ENCODE measurements at regions not wholly inside any gene's neighbourhood (a gene's known extent, or its start where the extent isn't known, plus 50 kb on each side); places are given as distances from the start of the nearest gene placed in this dataset.

DNA sequence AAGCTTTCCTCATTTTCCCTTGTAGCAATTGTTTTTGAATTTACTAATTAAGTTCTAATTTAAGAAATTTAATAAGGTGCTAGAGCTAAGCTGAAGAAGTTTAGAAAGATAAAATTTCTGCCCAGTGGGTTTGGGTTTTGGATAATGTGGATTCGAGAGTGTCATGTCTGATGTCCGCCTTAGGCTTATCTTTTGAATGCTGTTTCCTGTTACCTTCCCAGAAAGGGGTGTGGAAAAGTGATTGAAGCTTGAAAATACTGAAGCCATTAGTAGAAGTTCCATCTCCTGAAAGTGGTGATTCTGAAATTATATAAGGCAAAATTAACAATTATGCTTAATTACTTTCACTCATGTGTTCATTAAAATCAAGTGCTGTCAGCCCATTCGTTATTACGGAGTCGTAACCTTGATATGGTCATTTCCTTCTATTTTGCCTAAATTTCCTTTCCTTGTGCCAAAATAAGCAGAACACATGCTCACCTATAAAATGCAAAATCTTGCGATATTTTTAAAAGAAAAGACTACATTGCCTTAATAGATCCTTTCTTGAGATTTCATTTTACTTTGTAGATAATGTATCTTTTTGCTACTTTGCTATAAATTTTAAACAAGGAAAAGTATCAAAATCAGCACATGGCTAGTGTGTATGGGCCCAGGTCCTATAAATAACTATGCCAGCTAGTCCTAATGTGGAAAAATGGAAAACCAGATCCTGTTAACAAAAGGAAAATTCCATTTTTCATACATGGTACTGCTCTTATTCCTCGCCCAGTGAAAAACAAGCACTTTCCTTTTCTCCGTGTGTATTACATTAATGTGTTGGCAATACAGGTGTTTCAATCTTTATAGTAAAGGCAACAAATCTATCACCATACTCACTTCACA, 97.3 kb downstream of the ICOS start:
- H2AFZ ChIP-seq, result no peak overlapping the region
- Mint-ChIP-seq H3K27me3 (ENCODE audit: insufficient read depth, low read depth, poor library complexity) (no peaks in the 10 kb centered on the region), H3K36me3 (ENCODE audit: low read depth) (no peaks in the 10 kb centered on the region), H3K4me1 (no peaks in the 10 kb centered on the region), H3K9me3 (no peaks in the 10 kb centered on the region), H3K4me3 (no peak overlapping the region), H3K27ac (no peak overlapping the region)
- H3K4me2 ChIP-seq, result no peak overlapping the region
- H3K36me3 ChIP-seq (ENCODE audit: insufficient read depth), result no peaks in the 10 kb centered on the region
- no peaks in the 10 kb centered on the region for H3K79me2 ChIP-seq (replicated peaks; ENCODE audit: insufficient read depth)
- H3K27me3 ChIP-seq (ENCODE audit: insufficient read depth), result no peaks in the 10 kb centered on the region
- H4K20me1 ChIP-seq (replicated peaks; ENCODE audit: insufficient read depth), result no peaks in the 10 kb centered on the region
- no peaks in the 10 kb centered on the region for H3F3A ChIP-seq (replicated peaks; ENCODE audit: low read depth)
- H3K4me3 ChIP-seq, result no peak overlapping the region
- no peak overlapping the region for H3K27ac ChIP-seq (ENCODE audit: low read depth)
- no peaks in the 10 kb centered on the region for H3K4me1 ChIP-seq (ENCODE audit: insufficient read depth)
- DNase-seq (ENCODE audit: low spot score), result no peak
- H3K9me2 ChIP-seq (ENCODE audit: insufficient read depth), result no peaks in the 10 kb centered on the region
- ATAC-seq, result no peak
- TF ChIP-seq ZNF114 (CRISPR knock-in tag; IDR thresholded peaks at IDR 0.05), result no peak
- TF ChIP-seq NANOG (IDR thresholded peaks at IDR 0.05; ENCODE audit: borderline replicate concordance), result no peak
- TF ChIP-seq, protein P1, sequence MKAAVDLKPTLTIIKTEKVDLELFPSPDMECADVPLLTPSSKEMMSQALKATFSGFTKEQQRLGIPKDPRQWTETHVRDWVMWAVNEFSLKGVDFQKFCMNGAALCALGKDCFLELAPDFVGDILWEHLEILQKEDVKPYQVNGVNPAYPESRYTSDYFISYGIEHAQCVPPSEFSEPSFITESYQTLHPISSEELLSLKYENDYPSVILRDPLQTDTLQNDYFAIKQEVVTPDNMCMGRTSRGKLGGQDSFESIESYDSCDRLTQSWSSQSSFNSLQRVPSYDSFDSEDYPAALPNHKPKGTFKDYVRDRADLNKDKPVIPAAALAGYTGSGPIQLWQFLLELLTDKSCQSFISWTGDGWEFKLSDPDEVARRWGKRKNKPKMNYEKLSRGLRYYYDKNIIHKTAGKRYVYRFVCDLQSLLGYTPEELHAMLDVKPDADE (IDR thresholded peaks at IDR 0.05), result no peak
- TF ChIP-seq, protein P2, sequence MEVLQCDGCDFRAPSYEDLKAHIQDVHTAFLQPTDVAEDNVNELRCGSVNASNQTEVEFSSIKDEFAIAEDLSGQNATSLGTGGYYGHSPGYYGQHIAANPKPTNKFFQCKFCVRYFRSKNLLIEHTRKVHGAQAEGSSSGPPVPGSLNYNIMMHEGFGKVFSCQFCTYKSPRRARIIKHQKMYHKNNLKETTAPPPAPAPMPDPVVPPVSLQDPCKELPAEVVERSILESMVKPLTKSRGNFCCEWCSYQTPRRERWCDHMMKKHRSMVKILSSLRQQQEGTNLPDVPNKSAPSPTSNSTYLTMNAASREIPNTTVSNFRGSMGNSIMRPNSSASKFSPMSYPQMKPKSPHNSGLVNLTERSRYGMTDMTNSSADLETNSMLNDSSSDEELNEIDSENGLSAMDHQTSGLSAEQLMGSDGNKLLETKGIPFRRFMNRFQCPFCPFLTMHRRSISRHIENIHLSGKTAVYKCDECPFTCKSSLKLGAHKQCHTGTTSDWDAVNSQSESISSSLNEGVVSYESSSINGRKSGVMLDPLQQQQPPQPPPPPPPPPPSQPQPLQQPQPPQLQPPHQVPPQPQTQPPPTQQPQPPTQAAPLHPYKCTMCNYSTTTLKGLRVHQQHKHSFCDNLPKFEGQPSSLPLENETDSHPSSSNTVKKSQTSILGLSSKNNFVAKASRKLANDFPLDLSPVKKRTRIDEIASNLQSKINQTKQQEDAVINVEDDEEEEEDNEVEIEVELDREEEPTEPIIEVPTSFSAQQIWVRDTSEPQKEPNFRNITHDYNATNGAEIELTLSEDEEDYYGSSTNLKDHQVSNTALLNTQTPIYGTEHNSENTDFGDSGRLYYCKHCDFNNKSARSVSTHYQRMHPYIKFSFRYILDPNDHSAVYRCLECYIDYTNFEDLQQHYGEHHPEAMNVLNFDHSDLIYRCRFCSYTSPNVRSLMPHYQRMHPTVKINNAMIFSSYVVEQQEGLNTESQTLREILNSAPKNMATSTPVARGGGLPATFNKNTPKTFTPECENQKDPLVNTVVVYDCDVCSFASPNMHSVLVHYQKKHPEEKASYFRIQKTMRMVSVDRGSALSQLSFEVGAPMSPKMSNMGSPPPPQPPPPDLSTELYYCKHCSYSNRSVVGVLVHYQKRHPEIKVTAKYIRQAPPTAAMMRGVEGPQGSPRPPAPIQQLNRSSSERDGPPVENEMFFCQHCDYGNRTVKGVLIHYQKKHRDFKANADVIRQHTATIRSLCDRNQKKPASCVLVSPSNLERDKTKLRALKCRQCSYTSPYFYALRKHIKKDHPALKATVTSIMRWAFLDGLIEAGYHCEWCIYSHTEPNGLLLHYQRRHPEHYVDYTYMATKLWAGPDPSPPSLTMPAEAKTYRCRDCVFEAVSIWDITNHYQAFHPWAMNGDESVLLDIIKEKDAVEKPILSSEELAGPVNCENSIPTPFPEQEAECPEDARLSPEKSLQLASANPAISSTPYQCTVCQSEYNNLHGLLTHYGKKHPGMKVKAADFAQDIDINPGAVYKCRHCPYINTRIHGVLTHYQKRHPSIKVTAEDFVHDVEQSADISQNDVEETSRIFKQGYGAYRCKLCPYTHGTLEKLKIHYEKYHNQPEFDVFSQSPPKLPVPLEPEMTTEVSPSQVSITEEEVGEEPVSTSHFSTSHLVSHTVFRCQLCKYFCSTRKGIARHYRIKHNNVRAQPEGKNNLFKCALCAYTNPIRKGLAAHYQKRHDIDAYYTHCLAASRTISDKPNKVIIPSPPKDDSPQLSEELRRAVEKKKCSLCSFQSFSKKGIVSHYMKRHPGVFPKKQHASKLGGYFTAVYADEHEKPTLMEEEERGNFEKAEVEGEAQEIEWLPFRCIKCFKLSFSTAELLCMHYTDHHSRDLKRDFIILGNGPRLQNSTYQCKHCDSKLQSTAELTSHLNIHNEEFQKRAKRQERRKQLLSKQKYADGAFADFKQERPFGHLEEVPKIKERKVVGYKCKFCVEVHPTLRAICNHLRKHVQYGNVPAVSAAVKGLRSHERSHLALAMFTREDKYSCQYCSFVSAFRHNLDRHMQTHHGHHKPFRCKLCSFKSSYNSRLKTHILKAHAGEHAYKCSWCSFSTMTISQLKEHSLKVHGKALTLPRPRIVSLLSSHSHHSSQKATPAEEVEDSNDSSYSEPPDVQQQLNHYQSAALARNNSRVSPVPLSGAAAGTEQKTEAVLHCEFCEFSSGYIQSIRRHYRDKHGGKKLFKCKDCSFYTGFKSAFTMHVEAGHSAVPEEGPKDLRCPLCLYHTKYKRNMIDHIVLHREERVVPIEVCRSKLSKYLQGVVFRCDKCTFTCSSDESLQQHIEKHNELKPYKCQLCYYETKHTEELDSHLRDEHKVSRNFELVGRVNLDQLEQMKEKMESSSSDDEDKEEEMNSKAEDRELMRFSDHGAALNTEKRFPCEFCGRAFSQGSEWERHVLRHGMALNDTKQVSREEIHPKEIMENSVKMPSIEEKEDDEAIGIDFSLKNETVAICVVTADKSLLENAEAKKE (CRISPR knock-in tag; IDR thresholded peaks at IDR 0.05), result no peak
- TF ChIP-seq, protein P3, sequence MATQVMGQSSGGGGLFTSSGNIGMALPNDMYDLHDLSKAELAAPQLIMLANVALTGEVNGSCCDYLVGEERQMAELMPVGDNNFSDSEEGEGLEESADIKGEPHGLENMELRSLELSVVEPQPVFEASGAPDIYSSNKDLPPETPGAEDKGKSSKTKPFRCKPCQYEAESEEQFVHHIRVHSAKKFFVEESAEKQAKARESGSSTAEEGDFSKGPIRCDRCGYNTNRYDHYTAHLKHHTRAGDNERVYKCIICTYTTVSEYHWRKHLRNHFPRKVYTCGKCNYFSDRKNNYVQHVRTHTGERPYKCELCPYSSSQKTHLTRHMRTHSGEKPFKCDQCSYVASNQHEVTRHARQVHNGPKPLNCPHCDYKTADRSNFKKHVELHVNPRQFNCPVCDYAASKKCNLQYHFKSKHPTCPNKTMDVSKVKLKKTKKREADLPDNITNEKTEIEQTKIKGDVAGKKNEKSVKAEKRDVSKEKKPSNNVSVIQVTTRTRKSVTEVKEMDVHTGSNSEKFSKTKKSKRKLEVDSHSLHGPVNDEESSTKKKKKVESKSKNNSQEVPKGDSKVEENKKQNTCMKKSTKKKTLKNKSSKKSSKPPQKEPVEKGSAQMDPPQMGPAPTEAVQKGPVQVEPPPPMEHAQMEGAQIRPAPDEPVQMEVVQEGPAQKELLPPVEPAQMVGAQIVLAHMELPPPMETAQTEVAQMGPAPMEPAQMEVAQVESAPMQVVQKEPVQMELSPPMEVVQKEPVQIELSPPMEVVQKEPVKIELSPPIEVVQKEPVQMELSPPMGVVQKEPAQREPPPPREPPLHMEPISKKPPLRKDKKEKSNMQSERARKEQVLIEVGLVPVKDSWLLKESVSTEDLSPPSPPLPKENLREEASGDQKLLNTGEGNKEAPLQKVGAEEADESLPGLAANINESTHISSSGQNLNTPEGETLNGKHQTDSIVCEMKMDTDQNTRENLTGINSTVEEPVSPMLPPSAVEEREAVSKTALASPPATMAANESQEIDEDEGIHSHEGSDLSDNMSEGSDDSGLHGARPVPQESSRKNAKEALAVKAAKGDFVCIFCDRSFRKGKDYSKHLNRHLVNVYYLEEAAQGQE (IDR thresholded peaks at IDR 0.05; ENCODE audit: unreplicated experiment), result no peak
- TF ChIP-seq, protein P4, sequence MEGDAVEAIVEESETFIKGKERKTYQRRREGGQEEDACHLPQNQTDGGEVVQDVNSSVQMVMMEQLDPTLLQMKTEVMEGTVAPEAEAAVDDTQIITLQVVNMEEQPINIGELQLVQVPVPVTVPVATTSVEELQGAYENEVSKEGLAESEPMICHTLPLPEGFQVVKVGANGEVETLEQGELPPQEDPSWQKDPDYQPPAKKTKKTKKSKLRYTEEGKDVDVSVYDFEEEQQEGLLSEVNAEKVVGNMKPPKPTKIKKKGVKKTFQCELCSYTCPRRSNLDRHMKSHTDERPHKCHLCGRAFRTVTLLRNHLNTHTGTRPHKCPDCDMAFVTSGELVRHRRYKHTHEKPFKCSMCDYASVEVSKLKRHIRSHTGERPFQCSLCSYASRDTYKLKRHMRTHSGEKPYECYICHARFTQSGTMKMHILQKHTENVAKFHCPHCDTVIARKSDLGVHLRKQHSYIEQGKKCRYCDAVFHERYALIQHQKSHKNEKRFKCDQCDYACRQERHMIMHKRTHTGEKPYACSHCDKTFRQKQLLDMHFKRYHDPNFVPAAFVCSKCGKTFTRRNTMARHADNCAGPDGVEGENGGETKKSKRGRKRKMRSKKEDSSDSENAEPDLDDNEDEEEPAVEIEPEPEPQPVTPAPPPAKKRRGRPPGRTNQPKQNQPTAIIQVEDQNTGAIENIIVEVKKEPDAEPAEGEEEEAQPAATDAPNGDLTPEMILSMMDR (conservative IDR thresholded peaks at IDR 0.05; ENCODE audit: low read depth in 2 of 2), result no peak
- no peak for TF ChIP-seq EZH2phosphoT487 (IDR thresholded peaks at IDR 0.05; ENCODE audit: unreplicated experiment)
- no peak for TF ChIP-seq ZNF331 (CRISPR knock-in tag; IDR thresholded peaks at IDR 0.05; ENCODE audit: low read depth)
- no peak for TF ChIP-seq JUNB (IDR thresholded peaks at IDR 0.05; ENCODE audit: unreplicated experiment)
- no peak for TF ChIP-seq POLR2AphosphoS5 (IDR thresholded peaks at IDR 0.05; ENCODE audit: low read depth)
- TF ChIP-seq STAT1 (IDR thresholded peaks at IDR 0.05; ENCODE audit: unreplicated experiment), result no peak
- TF ChIP-seq EZH2 (IDR thresholded peaks at IDR 0.05; ENCODE audit: low read depth, unreplicated experiment), result no peak

Measured in GM23338 (cell line).